ENCODE measurements at regions not wholly inside any gene's neighbourhood (a gene's known extent, or its start where the extent isn't known, plus 50 kb on each side); places are given as distances from the start of the nearest gene placed in this dataset.

- no peaks in the 10 kb centered on the region for H3K36me3 ChIP-seq (ENCODE audit: insufficient read depth, low read length)
- no peak overlapping the region for H3K4me3 ChIP-seq (ENCODE audit: low read length)
- no peaks in the 10 kb centered on the region for H3K27me3 ChIP-seq (ENCODE audit: insufficient read depth, low read depth, low read length)
- no peak overlapping the region for H3K4me2 ChIP-seq (ENCODE audit: low read length)
- TF ChIP-seq CTCF (IDR thresholded peaks at IDR 0.05; ENCODE audit: poor library complexity, severe bottlenecking) = no peak
- no peak for TF ChIP-seq SMC3 (conservative IDR thresholded peaks at IDR 0.05; ENCODE audit: poor library complexity)
- no peak for TF ChIP-seq RAD21 (conservative IDR thresholded peaks at IDR 0.05)
- TF ChIP-seq MXI1 (conservative IDR thresholded peaks at IDR 0.05; ENCODE audit: poor library complexity, severe bottlenecking) = no peak
- TF ChIP-seq EZH2 (IDR thresholded peaks at IDR 0.05; ENCODE audit: borderline replicate concordance, insufficient read depth, low read length, poor library complexity, severe bottlenecking) = no peak
- no peak for TF ChIP-seq REST (IDR thresholded peaks at IDR 0.05; ENCODE audit: borderline replicate concordance)
- TF ChIP-seq TAF1 (IDR thresholded peaks at IDR 0.05; ENCODE audit: low read depth) = no peak
- no peak for TF ChIP-seq POLR2AphosphoS5 (IDR thresholded peaks at IDR 0.05)
- no peak for TF ChIP-seq EP300 (conservative IDR thresholded peaks at IDR 0.05; ENCODE audit: poor library complexity, severe bottlenecking)
- H3K9me2 ChIP-seq (ENCODE audit: insufficient read depth, low read length) = no peaks in the 10 kb centered on the region
- H3K27ac ChIP-seq (ENCODE audit: low read length) = no peak overlapping the region
- H2AFZ ChIP-seq (ENCODE audit: low read depth, low read length) = no peak overlapping the region
- H3K9me3 ChIP-seq (ENCODE audit: low read length) = no peaks in the 10 kb centered on the region
- no peaks in the 10 kb centered on the region for H3F3A ChIP-seq (ENCODE audit: insufficient read depth, low read length, poor library complexity, severe bottlenecking)
- no peak overlapping the region for H3K9ac ChIP-seq (ENCODE audit: low read length)
- H3K79me2 ChIP-seq (replicated peaks; ENCODE audit: insufficient read depth, low read length) = no peaks in the 10 kb centered on the region
- no peaks in the 10 kb centered on the region for H4K20me1 ChIP-seq (ENCODE audit: insufficient read depth)
Measured at GRCh38 chr1:170290991-170291390, 145.2 kb downstream of the NTMT2 start.

- Histone ChIP-seq H3K9me2 (ENCODE audit: insufficient read depth, low read length) (no peaks in the 10 kb centered on the region), H2AFZ (ENCODE audit: low read depth, low read length) (no peak overlapping the region), H3K27ac (ENCODE audit: low read length) (no peak overlapping the region), H3K4me3 (ENCODE audit: low read length) (no peak overlapping the region), H3K36me3 (ENCODE audit: insufficient read depth, low read length) (no peaks in the 10 kb centered on the region), H3K4me2 (ENCODE audit: low read length) (no peak overlapping the region), H3F3A (ENCODE audit: insufficient read depth, low read length, poor library complexity, severe bottlenecking) (no peaks in the 10 kb centered on the region), H4K20me1 (ENCODE audit: insufficient read depth) (no peaks in the 10 kb centered on the region), H3K79me2 (replicated peaks; ENCODE audit: insufficient read depth, low read length) (no peaks in the 10 kb centered on the region), H3K27me3 (ENCODE audit: insufficient read depth, low read depth, low read length) (no peaks in the 10 kb centered on the region), H3K9me3 (ENCODE audit: low read length) (no peaks in the 10 kb centered on the region), H3K9ac (ENCODE audit: low read length) (no peak overlapping the region)
- no peak for TF ChIP-seq TAF1 (IDR thresholded peaks at IDR 0.05; ENCODE audit: low read depth)
- no peak for TF ChIP-seq MXI1 (conservative IDR thresholded peaks at IDR 0.05; ENCODE audit: poor library complexity, severe bottlenecking)
- TF ChIP-seq POLR2AphosphoS5 (IDR thresholded peaks at IDR 0.05) = no peak
- no peak for TF ChIP-seq EZH2 (IDR thresholded peaks at IDR 0.05; ENCODE audit: borderline replicate concordance, insufficient read depth, low read length, poor library complexity, severe bottlenecking)
- no peak for TF ChIP-seq REST (IDR thresholded peaks at IDR 0.05; ENCODE audit: borderline replicate concordance)
- no peak for TF ChIP-seq EP300 (conservative IDR thresholded peaks at IDR 0.05; ENCODE audit: poor library complexity, severe bottlenecking)
- no peak for TF ChIP-seq SMC3 (conservative IDR thresholded peaks at IDR 0.05; ENCODE audit: poor library complexity)
- no peak for TF ChIP-seq CTCF (IDR thresholded peaks at IDR 0.05; ENCODE audit: poor library complexity, severe bottlenecking)
- no peak for TF ChIP-seq RAD21 (conservative IDR thresholded peaks at IDR 0.05)
Measured at GRCh38 chr1:170291516-170291915, 145.8 kb downstream of the NTMT2 start.

All from neural cell (in vitro differentiated cells).